ENCODE measurements at regions not wholly inside any gene's neighbourhood (a gene's known extent, or its start where the extent isn't known, plus 50 kb on each side); places are given as distances from the start of the nearest gene placed in this dataset.
"Not testable (repeated sequence)": the region's sequence is repeated elsewhere in the genome, so short reads cannot be mapped to it uniquely, and the experiment has no call there.

DNA sequence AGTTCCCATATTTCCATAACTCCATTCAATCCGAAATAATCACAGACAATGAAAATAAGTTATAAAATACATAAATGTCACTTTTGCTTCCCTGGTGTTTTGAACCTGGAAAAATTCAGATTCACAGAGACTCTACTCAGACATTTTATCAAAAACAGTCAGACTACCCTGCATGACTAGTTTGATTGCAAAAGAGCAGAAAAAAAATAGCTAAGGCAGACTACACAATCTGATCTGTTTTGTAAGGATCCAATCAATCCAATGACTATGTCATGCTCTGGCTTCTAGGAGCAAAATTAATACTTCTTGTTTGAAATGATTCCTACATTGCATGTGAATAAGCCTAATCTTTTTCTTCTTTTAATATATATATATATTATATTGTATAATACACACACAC, 1262.6 kb downstream of the EFNA5 start:
- H3K27ac ChIP-seq: no peak overlapping the region
- H3K27me3 ChIP-seq: no peaks in the 10 kb centered on the region
- no peaks in the 10 kb centered on the region for H3K36me3 ChIP-seq
- H3K4me1 ChIP-seq (ENCODE audit: low read depth): no peaks in the 10 kb centered on the region
- DNase-seq (ENCODE audit: low read depth in 1 of 2, low spot score in 1 of 2): no peak
- no peaks in the 10 kb centered on the region for H3K9me3 ChIP-seq (ENCODE audit: low read depth)
- TF ChIP-seq, protein P1, sequence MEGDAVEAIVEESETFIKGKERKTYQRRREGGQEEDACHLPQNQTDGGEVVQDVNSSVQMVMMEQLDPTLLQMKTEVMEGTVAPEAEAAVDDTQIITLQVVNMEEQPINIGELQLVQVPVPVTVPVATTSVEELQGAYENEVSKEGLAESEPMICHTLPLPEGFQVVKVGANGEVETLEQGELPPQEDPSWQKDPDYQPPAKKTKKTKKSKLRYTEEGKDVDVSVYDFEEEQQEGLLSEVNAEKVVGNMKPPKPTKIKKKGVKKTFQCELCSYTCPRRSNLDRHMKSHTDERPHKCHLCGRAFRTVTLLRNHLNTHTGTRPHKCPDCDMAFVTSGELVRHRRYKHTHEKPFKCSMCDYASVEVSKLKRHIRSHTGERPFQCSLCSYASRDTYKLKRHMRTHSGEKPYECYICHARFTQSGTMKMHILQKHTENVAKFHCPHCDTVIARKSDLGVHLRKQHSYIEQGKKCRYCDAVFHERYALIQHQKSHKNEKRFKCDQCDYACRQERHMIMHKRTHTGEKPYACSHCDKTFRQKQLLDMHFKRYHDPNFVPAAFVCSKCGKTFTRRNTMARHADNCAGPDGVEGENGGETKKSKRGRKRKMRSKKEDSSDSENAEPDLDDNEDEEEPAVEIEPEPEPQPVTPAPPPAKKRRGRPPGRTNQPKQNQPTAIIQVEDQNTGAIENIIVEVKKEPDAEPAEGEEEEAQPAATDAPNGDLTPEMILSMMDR (IDR thresholded peaks at IDR 0.05; ENCODE audit: low read depth, low read length): no peak
- no peak overlapping the region for H3K4me3 ChIP-seq

DNA sequence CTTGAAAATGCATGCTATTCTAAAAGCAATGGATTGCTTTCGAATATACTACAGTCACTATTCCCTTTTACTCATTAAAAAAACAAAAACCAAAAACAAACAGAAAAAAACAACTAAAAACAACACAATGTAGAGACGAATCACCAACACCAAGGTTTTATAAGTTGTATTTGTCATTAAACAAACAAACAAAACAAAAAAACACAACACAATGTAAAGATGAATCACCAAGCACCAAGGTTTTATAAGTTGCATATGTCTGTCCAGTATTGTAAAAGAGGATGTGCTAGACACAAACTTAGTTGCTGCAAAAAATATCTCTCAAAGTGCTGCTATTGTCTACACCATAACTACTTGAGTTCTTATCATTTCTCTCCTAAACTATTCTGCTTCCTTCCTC, 1269.2 kb downstream of the EFNA5 start:
- TF ChIP-seq, protein P1 (IDR thresholded peaks at IDR 0.05; ENCODE audit: low read depth, low read length): no peak
- H3K4me1 ChIP-seq (ENCODE audit: low read depth): no peaks in the 10 kb centered on the region
- DNase-seq (ENCODE audit: low read depth in 1 of 2, low spot score in 1 of 2): no peak
- no peak overlapping the region for H3K27ac ChIP-seq
- H3K36me3 ChIP-seq: no peaks in the 10 kb centered on the region
- no peaks in the 10 kb centered on the region for H3K9me3 ChIP-seq (ENCODE audit: low read depth)
- no peak overlapping the region for H3K4me3 ChIP-seq
- H3K27me3 ChIP-seq: no peaks in the 10 kb centered on the region

DNA sequence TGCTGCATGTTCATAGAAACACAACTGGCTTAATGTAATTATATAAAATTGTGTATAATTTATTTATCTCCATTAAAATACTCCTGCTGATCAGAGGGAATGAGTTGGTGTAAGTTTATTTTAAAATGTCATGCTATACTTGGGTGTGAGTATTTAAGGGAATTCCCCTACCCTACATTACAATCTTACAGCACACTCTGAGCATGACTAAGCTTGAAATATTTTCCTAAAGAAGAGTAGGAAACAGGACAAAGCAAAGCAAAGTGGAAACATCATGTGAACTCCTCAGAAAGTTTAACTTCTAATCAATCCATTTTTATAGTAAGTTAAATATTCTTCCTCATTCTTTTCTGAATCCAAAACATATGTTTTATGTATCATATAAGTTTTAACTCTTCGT, 1271.3 kb downstream of the EFNA5 start:
- peak in 1 of 2 donors; percentile 29 for DNase-seq (ENCODE audit: low read depth in 1 of 2, low spot score in 1 of 2)

DNA sequence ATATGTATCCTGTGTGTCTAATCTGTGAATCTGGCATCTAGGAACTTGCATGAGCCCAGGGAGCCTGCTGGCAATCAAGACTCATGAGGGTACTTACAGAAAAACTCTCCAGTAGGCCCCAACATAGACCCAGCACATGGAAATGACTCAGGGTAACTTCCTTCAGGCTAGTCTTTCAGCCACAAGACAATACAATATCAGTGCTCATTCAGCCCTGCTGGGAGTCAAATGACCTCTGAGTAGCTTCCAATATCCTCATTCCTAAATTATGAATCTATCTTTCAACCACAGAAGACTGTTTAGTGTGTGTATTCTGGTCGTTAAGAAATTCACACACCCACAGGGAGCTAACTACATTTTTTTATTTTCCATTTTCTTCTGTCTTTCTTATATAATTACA, 1273.0 kb downstream of the EFNA5 start:
- TF ChIP-seq, protein P1 (IDR thresholded peaks at IDR 0.05; ENCODE audit: low read depth, low read length): no peak
- no peaks in the 10 kb centered on the region for H3K4me1 ChIP-seq (ENCODE audit: low read depth)
- no peaks in the 10 kb centered on the region for H3K36me3 ChIP-seq
- no peaks in the 10 kb centered on the region for H3K27me3 ChIP-seq
- peak in 1 of 2 donors; percentile 71 for DNase-seq (ENCODE audit: low read depth in 1 of 2, low spot score in 1 of 2)
- H3K4me3 ChIP-seq: no peak overlapping the region
- no peaks in the 10 kb centered on the region for H3K9me3 ChIP-seq (ENCODE audit: low read depth)
- H3K27ac ChIP-seq: no peak overlapping the region

More for the DNA sequence above, 1271.3 kb downstream of the EFNA5 start:
- Histone ChIP-seq H3K27ac (no peak overlapping the region), H3K27me3 (no peaks in the 10 kb centered on the region), H3K4me3 (no peak overlapping the region), H3K9me3 (ENCODE audit: low read depth) (no peaks in the 10 kb centered on the region), H3K4me1 (ENCODE audit: low read depth) (no peaks in the 10 kb centered on the region), H3K36me3 (no peaks in the 10 kb centered on the region)
- TF ChIP-seq, protein P1 (IDR thresholded peaks at IDR 0.05; ENCODE audit: low read depth, low read length): no peak

DNA sequence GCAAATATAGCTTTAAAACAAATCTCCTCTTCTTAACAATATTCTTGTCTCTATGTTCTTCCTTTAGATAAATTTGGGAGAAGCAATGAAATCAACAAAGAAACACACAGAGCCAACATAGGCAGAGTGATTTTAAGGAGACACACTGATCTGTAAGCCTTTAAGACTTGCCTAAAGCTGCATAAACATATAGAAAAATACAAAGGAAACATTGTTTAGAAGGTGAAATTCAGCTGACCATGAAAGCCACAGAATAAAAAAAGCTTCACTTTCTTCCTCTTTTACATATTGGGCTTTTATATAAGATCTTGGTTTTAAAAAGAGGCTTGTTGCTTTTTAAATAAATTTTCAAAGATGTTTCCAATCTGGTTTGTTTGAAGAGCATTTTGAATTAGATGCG, 1277.5 kb downstream of the EFNA5 start:
- H3K27ac ChIP-seq: no peak overlapping the region
- no peak overlapping the region for H3K4me3 ChIP-seq
- H3K27me3 ChIP-seq: no peaks in the 10 kb centered on the region
- TF ChIP-seq, protein P1 (IDR thresholded peaks at IDR 0.05; ENCODE audit: low read depth, low read length): no peak
- DNase-seq (ENCODE audit: low read depth in 1 of 2, low spot score in 1 of 2): no peak
- no peaks in the 10 kb centered on the region for H3K4me1 ChIP-seq (ENCODE audit: low read depth)
- no peaks in the 10 kb centered on the region for H3K9me3 ChIP-seq (ENCODE audit: low read depth)
- H3K36me3 ChIP-seq: no peaks in the 10 kb centered on the region

DNA sequence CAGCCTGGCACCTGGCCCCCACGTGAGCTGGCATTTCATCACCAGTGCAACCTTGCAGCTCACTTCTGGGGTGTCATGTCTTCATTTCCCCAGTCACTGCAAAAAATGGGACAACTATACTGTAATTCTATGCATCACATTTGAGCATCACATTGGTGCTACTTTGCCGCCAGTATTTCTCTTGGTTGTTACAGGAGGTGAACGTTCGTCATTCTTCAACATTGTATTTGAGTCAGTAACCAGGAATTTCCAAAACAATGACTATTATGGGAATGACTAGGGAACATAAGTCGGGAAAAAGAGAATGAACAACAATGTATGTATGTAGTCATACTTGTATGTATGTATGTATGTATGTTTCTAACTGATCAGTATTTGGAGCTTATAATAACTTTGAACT, 1278.0 kb downstream of the EFNA5 start:
- TF ChIP-seq, protein P1 (IDR thresholded peaks at IDR 0.05; ENCODE audit: low read depth, low read length): no peak

DNA sequence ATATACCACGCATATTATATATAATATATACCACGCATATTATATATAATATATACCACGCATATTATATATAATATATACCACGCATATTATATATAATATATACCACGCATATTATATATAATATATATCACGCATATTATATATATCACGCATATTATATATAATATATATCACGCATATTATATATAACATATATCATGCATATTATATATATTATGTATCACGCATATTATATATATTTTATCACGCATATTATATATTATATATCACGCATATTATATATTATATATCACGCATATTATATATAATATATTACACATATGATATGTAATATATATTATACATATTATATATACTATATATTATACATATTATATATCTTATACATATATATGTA, 1283.0 kb downstream of the EFNA5 start:
- not testable (repeated sequence) for H3K36me3 ChIP-seq; H3K4me3 ChIP-seq; DNase-seq (ENCODE audit: low read depth in 1 of 2, low spot score in 1 of 2); H3K4me1 ChIP-seq (ENCODE audit: low read depth); H3K27me3 ChIP-seq; H3K27ac ChIP-seq; H3K9me3 ChIP-seq (ENCODE audit: low read depth)

More for the DNA sequence above, 1278.0 kb downstream of the EFNA5 start:
- no peak for DNase-seq (ENCODE audit: low read depth in 1 of 2, low spot score in 1 of 2)
- Histone ChIP-seq H3K27me3 (no peaks in the 10 kb centered on the region), H3K9me3 (ENCODE audit: low read depth) (no peaks in the 10 kb centered on the region), H3K4me1 (ENCODE audit: low read depth) (no peaks in the 10 kb centered on the region), H3K36me3 (no peaks in the 10 kb centered on the region), H3K27ac (no peak overlapping the region), H3K4me3 (no peak overlapping the region)
